NCI-H526 (cell line): ENCODE measurements at regions not wholly inside any gene's neighbourhood (a gene's known extent, or its start where the extent isn't known, plus 50 kb on each side); places are given as distances from the start of the nearest gene placed in this dataset.
"Not testable (repeated sequence)": the region's sequence is repeated elsewhere in the genome, so short reads cannot be mapped to it uniquely, and the experiment has no call there.

Experiments used
- DNase-seq, 2 experiments: peaks; one replicate each; lab custom pipeline; 2025; lab: John Stamatoyannopoulos, UW

GRCh38 chr4:52372747-52373146 is 286.4 kb downstream of the USP46 start:
- no peak for DNase-seq

DNA sequence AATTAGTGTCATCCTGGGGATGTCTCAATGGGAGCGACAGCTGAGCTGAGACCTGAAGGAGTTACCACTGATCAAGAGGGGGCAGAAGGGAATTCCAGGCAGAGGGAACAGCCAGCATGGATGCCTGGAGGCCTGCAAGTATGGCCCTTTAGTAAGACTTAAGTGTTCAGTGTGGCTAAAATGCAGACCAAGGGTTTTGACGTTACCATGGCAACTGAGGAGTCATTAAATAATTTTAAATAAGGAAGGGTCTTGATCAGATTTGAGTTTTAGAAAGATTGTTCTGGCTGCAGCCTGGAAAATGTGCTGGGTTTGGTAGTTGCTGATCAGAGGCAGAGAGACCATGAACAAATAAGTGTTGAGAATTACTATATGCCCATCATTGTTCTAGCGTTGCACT is 285.5 kb downstream of the USP46 start:
- DNase-seq: no peak

GRCh38 chr4:52374877-52375276 is 284.2 kb downstream of the USP46 start:
- no peak for DNase-seq

- peak in 1 of 2 experiments; percentile 69 for DNase-seq
Observed at GRCh38 chr4:52376132-52376704, 282.9 kb downstream of the USP46 start.

DNA sequence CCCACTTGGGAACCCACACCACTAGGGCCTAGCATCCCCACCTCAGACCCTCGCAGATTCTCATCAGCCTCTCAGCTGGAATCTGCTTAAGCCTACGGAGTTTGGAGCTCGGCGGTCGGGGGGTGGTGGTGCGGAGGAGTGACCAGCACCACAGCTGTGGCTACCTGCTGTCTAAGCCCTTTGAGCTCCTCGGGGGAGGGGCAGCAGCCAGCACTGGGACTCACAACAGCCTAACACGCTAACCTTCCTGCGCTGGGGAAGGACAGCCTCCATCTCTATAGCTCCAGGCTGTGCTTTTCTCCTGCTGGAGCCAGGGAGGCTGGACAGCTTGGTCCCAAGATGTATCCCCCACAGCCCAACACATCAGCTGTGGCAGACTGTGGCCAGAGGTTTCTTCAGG is 281.5 kb downstream of the USP46 start:
- no peak for DNase-seq

DNA sequence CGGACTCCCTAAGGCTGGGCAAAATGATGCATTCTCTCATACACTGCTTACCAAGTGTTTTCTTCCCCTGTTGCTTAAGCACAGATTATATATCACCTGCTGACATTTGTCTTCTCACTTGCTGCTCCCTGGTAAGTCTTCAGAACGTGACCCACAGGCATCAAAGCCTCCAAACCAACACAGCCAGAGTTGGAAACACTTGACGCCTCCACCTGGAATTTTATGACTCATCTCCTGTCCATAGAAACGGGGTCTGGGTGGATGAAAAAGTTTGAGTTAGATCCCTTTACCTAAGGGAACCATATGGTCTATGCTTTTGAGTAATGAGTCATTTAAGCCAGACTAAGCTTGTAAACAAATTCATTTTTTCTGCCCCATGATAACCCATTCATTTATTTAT is 251.6 kb downstream of the USP46 start:
- no peak for DNase-seq

GRCh38 chr4:52408032-52408431 is 251.1 kb downstream of the USP46 start:
- no peak for DNase-seq

DNA sequence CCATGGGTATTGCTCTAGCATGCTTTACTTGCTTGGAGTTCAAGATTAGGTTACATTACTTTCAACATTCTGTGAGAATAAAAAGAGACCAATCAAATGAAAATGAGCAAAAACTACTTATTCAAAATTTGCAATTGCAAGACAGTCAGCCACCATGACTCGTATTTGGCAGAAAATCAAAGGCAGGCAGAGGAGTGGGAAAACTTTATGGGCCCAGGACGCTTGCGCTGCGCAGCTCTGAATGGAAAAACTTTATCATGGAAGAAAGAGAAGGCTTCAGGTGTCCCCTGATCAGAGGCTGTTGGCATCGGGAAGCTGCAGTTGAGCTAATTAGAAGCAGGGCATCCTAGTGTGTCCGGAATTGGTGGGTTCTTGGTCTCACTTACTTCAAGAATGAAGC is 250.6 kb downstream of the USP46 start:
- DNase-seq: no peak

GRCh38 chr4:52409766-52410165 is 249.3 kb downstream of the USP46 start:
- DNase-seq: not testable (repeated sequence)

GRCh38 chr4:52410971-52411370 is 248.1 kb downstream of the USP46 start:
- no peak for DNase-seq

GRCh38 chr4:52420330-52420729 is 238.8 kb downstream of the USP46 start:
- DNase-seq: no peak

DNA sequence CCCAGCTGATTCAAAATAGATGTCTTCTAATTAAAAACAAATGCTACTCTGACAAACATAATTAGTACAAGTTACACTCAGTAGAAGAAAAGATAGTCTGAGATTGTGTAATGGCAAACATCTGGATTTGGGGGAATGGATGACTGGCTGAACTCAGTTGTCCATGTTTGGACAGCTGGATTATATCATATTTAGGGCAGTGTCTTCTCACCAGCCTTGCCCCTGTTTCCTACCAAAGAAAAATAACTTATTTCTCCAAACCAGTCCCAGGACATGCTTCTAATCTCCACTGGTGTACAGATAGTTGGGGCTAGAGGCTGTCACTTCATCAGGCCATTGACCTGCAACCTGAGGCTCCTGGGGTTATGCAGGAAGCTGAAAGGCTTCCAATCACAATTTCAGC is 237.3 kb downstream of the USP46 start:
- DNase-seq: no peak

DNA sequence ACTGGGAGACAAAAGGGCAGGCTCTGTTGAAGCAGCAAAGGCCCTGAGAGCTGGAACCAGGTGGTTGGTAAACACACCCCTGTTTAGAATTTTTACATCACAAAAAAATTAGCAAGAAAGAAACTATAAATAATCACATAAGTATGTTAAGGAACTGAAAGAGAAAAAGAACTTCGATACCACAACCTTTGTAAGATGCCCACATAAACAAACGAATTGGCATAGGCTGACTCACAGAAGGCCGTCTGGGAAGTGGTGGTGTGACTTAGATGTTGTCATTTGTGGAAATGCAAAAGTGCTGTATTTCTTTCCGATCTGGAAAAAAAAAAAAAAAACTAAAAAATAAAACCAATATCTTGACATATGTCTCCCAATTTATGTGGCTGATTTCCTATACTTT is 235.1 kb downstream of the USP46 start:
- no peak for DNase-seq

DNA sequence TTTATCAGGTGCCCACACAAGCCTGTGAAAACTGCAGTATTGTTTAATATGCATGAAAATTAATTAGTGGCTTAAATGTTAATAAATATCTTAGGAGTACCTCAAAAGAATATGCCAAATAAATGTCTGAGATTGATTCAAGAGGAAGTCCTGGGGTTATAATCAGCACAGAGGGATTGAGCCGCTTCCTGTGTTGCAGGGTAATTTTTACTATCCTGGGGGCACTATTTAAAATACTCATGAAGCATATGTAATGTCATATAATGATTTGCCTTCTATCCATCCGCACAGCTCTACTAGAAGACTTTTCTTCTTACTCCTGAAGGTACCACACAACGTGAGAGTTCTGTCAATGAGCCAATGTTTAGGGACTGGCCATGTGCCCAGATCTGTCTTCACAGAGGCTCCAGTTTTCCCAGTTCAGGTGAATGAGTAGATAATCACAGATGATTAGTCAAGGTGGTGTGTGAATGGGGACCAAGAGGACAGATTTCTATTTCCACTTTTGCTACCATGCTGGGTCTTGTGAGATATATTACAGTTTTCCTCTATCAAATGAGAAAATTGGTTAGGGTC is 233.3 kb downstream of the USP46 start:
- no peak for DNase-seq

DNA sequence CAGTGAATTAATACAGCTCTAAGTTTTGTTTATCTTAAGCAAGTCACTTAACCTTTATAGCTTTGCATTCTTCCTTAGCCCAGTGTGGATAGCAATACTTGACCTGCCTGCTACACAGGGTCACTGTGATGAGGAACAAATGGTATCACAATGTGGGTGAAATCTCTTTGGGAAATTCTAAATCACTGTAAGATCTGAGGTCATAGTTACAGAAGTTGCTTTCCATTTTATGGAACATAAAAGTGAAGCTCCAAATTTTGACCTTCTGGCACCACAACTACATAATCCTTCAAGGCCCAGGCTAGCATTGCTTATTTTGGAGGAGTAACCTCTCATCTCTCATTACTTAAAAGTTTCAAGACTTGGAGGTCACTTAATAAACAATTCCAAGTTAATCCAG is 227.7 kb downstream of the USP46 start:
- DNase-seq: no peak

GRCh38 chr4:52431869-52432268 is 227.2 kb downstream of the USP46 start:
- DNase-seq: no peak

- DNase-seq: not testable (repeated sequence)
Observed at GRCh38 chr4:52442524-52442923, 216.6 kb downstream of the USP46 start.

- DNase-seq: no peak
Observed at GRCh38 chr4:52472444-52472843, 186.7 kb downstream of the USP46 start.

DNA sequence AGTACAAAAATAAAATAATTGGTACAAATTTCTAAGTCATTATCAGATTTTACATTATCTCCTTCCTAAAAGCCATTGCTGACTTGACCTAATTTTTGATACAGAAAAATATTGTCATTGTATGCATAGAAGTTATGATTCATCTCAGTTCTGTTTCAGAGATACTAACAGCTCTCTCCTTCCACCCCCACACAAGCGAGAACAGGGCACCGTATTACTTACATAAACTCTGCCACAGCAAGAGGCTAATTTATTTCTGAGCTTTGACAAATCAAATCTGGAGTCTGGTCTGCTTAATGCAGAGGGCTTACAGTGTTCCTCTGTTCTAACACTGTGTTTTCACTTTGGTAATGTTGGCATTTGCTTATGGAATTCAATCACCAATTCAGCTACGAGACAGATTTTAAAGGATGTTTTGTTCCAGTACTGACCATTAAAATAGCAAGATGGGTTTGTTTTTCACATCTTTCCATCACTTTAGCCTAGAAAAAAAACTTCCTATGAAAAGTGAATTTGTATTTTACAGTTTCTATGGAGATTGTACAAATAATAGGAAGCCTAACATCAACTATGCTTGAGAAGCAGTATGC is 181.8 kb downstream of the USP46 start:
- DNase-seq: no peak

- no peak for DNase-seq
Observed at GRCh38 chr4:52483186-52483890, 175.8 kb downstream of the USP46 start.

GRCh38 chr4:52507774-52508173 is 151.3 kb downstream of the USP46 start:
- no peak for DNase-seq

DNA sequence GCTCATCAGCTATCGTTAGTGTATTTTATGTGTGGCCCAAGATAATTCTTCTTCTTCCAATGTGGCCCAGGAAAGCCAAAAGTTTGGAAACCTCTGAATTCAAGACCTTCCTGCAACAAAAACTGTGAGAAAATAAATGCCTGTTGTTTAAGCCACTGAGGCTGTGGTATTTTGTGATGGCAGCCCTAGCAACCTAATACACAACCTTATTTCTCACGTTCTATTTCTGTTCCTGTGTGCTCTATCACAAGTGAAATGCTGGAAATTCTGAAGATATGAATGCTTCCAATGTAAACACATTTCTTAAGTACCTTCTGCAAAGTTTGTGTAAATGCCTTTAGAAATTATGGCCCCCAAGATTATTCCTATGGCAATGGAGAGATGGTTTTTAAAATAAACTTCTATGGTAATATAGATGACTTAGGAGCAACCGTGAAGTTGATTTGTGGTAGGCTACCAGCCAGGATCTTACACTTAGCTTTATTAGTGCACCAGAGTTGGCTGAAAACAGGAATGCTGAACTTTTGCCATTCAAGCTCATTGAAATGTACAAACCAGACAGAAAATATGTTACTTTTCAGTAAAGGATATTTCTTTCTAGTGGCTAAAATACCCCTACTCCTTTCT is 148.0 kb downstream of the USP46 start:
- no peak for DNase-seq

DNA sequence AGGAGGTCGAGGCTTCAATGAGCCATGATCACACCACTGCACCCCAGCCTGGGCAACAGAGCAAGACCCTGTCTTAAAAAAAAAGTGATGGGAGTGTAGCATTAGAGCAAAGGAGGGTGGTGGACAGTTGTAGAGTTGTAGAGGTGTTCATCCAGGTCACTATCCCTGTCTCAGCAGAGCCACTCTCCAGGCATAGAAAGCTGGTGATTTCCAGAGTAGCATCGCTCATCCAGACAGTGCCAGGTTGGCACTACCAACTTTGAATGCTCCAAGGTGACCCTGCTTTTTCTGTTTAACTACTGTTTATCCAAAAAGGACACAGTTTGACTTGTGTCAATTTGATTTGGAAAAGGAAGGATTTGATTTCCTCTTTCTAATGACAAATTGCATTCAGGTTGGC is 147.3 kb downstream of the USP46 start:
- DNase-seq: no peak
